Tibial artery (tissue), 4 donors: ENCODE measurements at regions not wholly inside any gene's neighbourhood (a gene's known extent, or its start where the extent isn't known, plus 50 kb on each side); places are given as distances from the start of the nearest gene placed in this dataset.
"Not testable (repeated sequence)": the region's sequence is repeated elsewhere in the genome, so short reads cannot be mapped to it uniquely, and the experiment has no call there.

ENCODE experiments used
- DNase-seq, 2 donors: peaks; one replicate each; pipeline ENCODE4 v3.0.0-alpha.2; 2019
- H3K27ac ChIP-seq, 2 donors: fragments of 200-600 bp; sonication (generic) in 1 of 2; 1 replicate in 1 of 2; 2 replicates in 1 of 2; pipeline ENCODE4 v1.5.1; 2018 to 2019; ENCODE audit warnings: mild to moderate bottlenecking in 1 of 2
- H3K27me3 ChIP-seq, 2 donors: fragments of 200-600 bp; sonication (generic) in 1 of 2; one replicate each; pipeline versions ENCODE4 v1.5.1 to v1.6.0; 2016 to 2019
- H3K36me3 ChIP-seq, 3 donors: fragments of 200-600 bp; sonication (generic) in 2 of 3; one replicate each; pipeline ENCODE4 v1.5.1; 2016 to 2019; ENCODE audit warnings: mild to moderate bottlenecking in 2 of 3
- H3K4me1 ChIP-seq, 4 donors: fragments of 200-600 bp; sonication (generic) in 2 of 4; 1 replicate in 3 of 4; 2 replicates in 1 of 4; pipeline ENCODE4 v1.5.1; 2016 to 2019
- H3K4me3 ChIP-seq, 2 donors: fragments of 200-600 bp; sonication (generic) in 1 of 2; 1 replicate in 1 of 2; 2 replicates in 1 of 2; pipeline ENCODE4 v1.5.1; 2018 to 2019; ENCODE audit warnings: mild to moderate bottlenecking in 2 of 2
- H3K9me3 ChIP-seq, 3 donors: fragments of 200-600 bp; sonication (generic) in 1 of 3; one replicate each; pipeline ENCODE4 v1.5.1; 2016 to 2019
- CTCF ChIP-seq, 2 experiments: fragments of 200-600 bp in 1 of 2; fragments of 450-650 bp in 1 of 2; IDR thresholded peaks; one replicate each; pipeline ENCODE4 v1.5.1; 2017 to 2019; ENCODE audit warnings: antibody characterized with exemption in 2 of 2, mild to moderate bottlenecking in 1 of 2, moderate library complexity in 1 of 2
- intact Hi-C: fragments of 100-400 bp; cut with DNase I; formaldehyde crosslinking; loops from one replicate; pipeline ENCODE4 v1.15.0; 2023; ENCODE audit warnings: low total_unique reads

- DNase-seq = no peak
- Histone ChIP-seq H3K27me3 (no peaks in the 10 kb centered on the region), H3K4me3 (no peak overlapping the region), H3K27ac (no peak overlapping the region), H3K36me3 (no peaks in the 10 kb centered on the region), H3K9me3 (no peaks in the 10 kb centered on the region), H3K4me1 (peaks cover 0 to 8% (median 0%) of the 10 kb centered on the region in 4 donors)
- TF ChIP-seq CTCF (IDR thresholded peaks at IDR 0.05) = no peak
- intact Hi-C loops = no loop called here
Observed at GRCh38 chr4:156293657-156294297, 340.1 kb upstream of the CTSO start.

- intact Hi-C loops = no loop called here
- Histone ChIP-seq H3K36me3 (no peaks in the 10 kb centered on the region), H3K4me3 (no peak overlapping the region), H3K4me1 (peaks cover 0 to 8% (median 0%) of the 10 kb centered on the region in 4 donors), H3K9me3 (no peaks in the 10 kb centered on the region), H3K27me3 (no peaks in the 10 kb centered on the region), H3K27ac (no peak overlapping the region)
- TF ChIP-seq CTCF (IDR thresholded peaks at IDR 0.05) = no peak
- DNase-seq = no peak
Observed at GRCh38 chr4:156291317-156291716, 337.7 kb upstream of the CTSO start.

GRCh38 chr4:156290811-156291210 lies 337.1 kb upstream of the CTSO start:
- no peak for DNase-seq
- Histone ChIP-seq H3K4me1 (peaks cover 0 to 8% (median 0%) of the 10 kb centered on the region in 4 donors), H3K9me3 (no peaks in the 10 kb centered on the region), H3K27ac (no peak overlapping the region), H3K36me3 (no peaks in the 10 kb centered on the region), H3K4me3 (no peak overlapping the region), H3K27me3 (no peaks in the 10 kb centered on the region)
- intact Hi-C loops = no loop called here
- TF ChIP-seq CTCF (IDR thresholded peaks at IDR 0.05) = no peak

- H3K9me3 ChIP-seq, H3K36me3 ChIP-seq, H3K27ac ChIP-seq, H3K27me3 ChIP-seq, H3K4me3 ChIP-seq, H3K4me1 ChIP-seq, DNase-seq, intact Hi-C loops: not testable (repeated sequence)
Observed at GRCh38 chr4:156290026-156290425, 336.4 kb upstream of the CTSO start.

GRCh38 chr4:156280686-156281085 lies 327.0 kb upstream of the CTSO start:
- no peak overlapping the region for H3K4me3 ChIP-seq
- intact Hi-C loops = no loop called here
- H3K9me3 ChIP-seq = no peaks in the 10 kb centered on the region
- DNase-seq = no peak
- no peaks in the 10 kb centered on the region for H3K36me3 ChIP-seq
- H3K27me3 ChIP-seq = no peaks in the 10 kb centered on the region
- no peak overlapping the region for H3K27ac ChIP-seq
- TF ChIP-seq CTCF (IDR thresholded peaks at IDR 0.05) = no peak
- H3K4me1 ChIP-seq = no peaks in the 10 kb centered on the region

- Histone ChIP-seq H3K27me3 (no peaks in the 10 kb centered on the region), H3K36me3 (no peaks in the 10 kb centered on the region), H3K4me3 (no peak overlapping the region), H3K4me1 (no peaks in the 10 kb centered on the region), H3K27ac (no peak overlapping the region), H3K9me3 (no peaks in the 10 kb centered on the region)
- no peak for TF ChIP-seq CTCF (IDR thresholded peaks at IDR 0.05)
- DNase-seq = no peak
- intact Hi-C loops = no loop called here
Observed at GRCh38 chr4:156265407-156265806, 311.7 kb upstream of the CTSO start.
